ENCODE measurements at regions not wholly inside any gene's neighbourhood (a gene's known extent, or its start where the extent isn't known, plus 50 kb on each side); places are given as distances from the start of the nearest gene placed in this dataset.

GRCh38 chr15:62834686-62835329 lies 207.7 kb upstream of the TPM1 start:
- no peak for DNase-seq (ENCODE audit: low read depth in 2 of 2)

GRCh38 chr15:62835351-62835750 lies 207.2 kb upstream of the TPM1 start:
- no peak for DNase-seq (ENCODE audit: low read depth in 2 of 2)

DNA sequence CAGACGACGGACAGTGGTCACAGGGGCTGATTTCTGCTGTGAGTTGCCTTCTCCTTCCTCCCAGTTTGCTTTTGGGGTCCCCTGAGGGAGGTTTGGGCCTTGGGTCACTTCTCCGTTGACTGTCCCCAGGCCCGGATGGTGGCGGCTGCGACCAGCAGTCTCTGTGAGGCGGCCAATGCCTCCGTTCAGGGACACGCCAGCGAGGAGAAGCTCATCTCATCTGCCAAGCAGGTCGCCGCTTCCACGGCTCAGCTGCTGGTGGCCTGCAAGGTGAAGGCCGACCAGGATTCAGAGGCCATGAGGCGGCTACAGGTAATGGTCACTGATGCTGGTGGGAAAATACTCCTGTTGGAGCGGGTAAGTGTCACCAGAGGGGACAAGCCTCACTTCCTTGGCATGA lies 206.8 kb upstream of the TPM1 start:
- DNase-seq (ENCODE audit: low read depth in 2 of 2): no peak

- DNase-seq (ENCODE audit: low read depth in 2 of 2): no peak
Measured at GRCh38 chr15:62840526-62841268, 201.8 kb upstream of the TPM1 start.

DNA sequence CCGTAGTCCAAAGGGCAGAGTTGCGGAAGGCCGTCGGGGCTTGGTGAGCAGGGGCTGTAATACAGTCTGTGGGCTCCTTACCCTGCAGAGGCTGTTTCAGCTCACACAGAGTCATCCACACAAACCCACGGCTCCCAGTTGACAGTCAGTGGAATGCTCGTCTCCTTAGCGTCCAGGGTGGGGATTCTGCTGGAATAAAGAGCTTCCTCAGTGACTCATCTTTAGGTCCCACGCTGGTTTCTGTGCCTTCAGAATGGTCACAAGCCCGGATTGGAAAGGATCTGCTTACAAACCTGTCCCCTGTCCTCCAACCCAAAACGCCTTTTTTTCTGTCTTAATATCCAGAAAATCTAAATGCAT lies 201.3 kb upstream of the TPM1 start:
- no peak for DNase-seq (ENCODE audit: low read depth in 2 of 2)

DNA sequence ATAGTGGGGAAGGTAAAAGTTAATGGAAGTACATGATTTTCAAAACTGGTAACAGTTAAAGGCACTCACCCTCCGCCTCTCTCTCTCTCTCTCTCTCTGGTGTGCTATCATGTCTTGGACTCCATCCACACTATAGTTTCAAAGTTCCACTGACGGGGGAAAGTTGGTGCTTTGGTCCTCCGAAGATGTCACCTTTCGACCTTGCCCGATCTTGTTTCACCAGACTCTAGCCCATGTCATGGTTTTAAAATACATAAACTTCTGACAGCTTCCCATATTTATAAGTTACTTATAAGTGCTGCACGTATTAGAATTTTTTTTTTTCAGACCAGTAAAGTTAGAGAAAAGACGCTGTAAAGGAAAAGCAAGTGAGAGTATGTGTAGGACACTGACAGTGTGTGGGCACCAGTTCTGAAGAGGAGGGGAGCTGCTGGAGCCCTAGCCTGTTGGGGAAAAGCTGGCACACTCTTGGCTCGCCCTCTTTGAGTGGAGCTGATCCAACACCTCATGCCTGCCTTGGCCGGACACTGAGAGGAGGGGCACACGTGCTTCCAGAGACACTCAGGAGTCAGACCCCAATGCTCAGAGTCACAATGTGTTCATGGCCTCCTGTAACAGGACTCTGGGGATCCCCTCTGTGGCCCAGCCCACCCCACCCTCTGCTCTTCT lies 200.5 kb upstream of the TPM1 start:
- no peak for DNase-seq (ENCODE audit: low read depth in 2 of 2)

GRCh38 chr15:62843311-62843710 lies 199.2 kb upstream of the TPM1 start:
- no peak for DNase-seq (ENCODE audit: low read depth in 2 of 2)

DNA sequence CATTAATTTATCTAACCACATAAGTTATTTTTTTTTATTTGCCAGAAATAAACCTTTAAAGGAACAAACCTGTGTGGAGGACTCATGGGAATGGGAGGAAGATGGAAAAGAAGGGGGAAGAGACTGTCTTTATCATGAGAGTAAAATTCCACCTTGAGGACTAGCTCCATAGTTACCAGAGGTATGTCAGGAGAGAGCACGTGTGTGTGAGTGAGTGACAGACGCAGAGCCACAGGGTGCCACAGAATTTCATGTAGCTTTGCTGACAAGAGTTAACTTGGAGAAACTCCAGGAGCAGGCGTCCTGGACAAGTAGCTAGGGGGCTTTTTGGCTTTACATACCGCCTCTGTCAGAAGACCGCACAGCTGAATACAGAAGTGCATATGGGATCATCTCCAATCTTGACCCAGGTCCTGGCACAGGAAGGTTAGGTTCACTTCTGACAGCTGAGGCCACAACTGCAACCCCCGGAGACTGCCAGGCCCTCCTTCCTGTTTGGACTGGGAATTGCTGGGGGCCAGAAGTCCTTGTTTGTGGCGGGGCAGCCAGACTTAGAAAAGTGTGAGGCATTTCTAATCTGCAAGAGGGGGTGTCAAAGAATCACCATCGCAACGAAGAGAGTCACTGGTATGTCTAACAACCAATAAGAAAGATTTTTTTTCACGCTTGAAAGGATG lies 197.8 kb upstream of the TPM1 start:
- no peak for DNase-seq (ENCODE audit: low read depth in 2 of 2)

DNA sequence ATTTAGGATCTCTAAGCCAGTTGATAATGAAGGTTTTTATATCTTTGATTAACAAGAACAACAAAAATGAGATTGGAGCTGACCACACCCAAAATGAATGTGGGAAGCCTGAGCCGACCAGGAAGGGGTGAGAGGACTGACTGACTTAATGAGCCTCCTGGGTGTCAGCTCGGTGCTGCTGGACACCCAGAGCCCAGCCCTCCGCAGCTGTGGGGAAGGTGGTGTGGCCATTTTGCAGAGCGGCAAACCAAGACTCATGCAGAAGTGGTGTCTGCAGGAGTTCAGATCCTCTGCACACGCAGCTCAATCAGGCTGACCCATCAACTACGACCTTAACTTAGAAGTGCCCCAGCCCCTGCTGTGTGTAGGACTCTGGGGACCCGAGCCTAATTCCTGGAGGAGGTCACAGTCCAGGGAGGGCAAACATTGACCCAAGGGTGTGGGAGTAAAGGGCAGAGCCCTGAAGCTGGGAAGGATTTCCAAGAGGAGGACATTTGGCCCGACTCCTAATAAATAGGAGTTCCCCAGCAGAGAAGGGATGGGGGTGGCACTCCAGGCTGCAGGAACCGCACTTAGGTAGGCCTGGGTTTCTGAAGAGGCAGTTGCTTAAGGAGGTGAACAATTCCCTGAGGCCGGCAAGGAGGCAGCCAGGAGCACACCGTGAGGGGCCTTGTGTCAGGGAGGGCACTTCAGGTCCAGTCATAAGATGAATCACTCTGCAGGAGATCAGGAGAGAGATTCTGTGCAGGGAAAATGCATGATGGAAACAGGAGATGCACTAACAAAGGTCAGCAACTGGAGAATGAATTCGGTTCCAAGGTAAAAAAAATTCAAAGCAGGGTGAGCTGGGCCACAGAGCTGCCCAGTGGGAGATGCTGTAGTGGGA lies 197.1 kb upstream of the TPM1 start:
- DNase-seq (ENCODE audit: low read depth in 2 of 2): no peak

DNA sequence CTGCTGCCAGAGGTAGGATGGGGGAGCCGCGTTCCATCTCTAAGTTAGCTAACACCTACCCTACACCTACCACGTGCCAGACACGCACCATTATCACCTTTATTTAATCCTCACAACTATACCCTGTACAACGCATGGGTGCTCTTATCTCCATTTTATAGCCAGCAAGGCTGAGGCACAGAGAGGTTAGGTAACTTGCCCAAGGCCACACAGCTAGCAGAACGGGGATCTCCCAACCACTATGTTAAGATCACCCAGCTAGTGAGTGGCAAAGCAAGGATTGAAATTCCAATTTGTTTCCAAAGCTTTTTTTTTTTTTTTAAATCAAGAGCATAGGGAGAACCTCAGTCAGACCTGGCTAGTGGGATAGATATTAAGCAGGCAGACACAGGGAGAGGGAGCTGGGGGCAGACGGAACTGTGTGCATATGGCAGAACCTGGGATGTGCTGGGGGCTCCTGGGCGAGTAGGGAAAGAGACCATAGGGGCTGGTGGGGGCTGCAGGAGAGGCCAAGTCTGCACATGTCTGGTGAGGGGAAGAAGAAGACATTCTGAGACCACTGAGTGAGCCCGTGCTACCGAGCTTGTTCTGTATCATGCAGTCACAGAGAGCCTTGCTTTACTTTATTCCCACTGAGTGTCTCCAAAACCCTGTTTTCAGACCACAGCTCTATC lies 196.3 kb upstream of the TPM1 start:
- DNase-seq (ENCODE audit: low read depth in 2 of 2): no peak

DNA sequence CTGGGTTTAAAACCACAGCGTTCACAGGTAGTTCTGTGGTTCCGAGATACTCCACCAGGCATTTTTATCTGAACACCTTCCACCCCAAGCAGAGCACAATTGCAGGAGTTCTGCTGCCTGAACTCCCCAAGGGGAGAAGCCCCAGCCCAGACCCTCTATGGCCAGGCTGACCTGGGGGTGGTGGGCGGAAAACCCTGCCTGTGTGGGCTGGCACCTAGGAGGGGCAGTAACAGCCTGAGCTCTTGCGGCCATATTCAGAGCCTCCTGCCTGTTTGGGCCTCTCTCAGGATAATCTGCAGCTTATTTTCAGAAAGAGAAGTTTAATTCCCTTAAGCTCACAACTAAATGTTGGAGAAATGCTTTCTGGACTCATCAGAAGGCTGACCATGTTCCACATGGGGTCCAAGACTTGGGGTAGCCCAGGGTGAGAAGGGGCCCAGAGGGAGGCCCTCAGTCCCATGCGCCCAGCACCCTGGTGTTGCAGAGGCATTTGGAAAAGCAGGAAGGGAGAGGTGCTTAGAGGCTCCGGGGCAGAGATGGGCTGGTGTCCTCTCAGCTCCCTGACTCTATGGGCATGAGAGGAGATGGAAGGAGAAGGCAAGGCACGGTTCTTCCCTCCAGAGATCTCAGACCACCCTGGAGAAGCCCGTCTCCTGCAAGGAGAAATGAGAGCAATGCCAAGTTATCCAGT lies 195.6 kb upstream of the TPM1 start:
- DNase-seq (ENCODE audit: low read depth in 2 of 2): no peak

- no peak for DNase-seq (ENCODE audit: low read depth in 2 of 2)
Measured at GRCh38 chr15:62847900-62848489, 194.6 kb upstream of the TPM1 start.

GRCh38 chr15:62848632-62849050 lies 193.9 kb upstream of the TPM1 start:
- no peak for DNase-seq (ENCODE audit: low read depth in 2 of 2)

- no peak for DNase-seq (ENCODE audit: low read depth in 2 of 2)
Measured at GRCh38 chr15:62849316-62850106, 193.0 kb upstream of the TPM1 start.

GRCh38 chr15:62850318-62850717 lies 192.2 kb upstream of the TPM1 start:
- DNase-seq (ENCODE audit: low read depth in 2 of 2): no peak

DNA sequence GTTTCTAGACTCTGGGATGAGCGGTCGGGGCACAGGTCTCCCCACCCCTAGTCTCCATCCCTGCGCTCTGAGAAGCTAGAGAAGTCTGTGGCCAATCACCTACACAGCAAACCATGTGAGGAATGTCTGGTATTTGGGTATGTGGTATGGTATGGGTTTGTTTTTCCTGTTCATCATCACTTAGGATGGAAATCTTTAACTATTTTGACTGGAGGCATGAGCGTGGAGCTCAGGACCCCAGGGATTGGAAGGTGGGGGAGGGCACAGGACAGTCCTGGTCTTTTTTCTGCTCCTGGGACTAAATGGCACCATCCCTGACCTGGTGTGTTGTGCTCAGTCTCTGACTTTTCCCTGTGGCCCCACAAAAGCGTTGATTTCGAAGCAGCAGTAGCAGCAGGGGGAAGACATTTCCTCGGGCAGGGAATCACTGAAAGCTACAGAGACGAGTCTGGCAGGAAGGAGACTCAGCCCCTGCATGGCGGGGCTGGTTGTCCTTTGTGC lies 191.7 kb upstream of the TPM1 start:
- DNase-seq (ENCODE audit: low read depth in 2 of 2): no peak

GRCh38 chr15:62853114-62853840 lies 189.3 kb upstream of the TPM1 start:
- no peak for DNase-seq (ENCODE audit: low read depth in 2 of 2)

DNA sequence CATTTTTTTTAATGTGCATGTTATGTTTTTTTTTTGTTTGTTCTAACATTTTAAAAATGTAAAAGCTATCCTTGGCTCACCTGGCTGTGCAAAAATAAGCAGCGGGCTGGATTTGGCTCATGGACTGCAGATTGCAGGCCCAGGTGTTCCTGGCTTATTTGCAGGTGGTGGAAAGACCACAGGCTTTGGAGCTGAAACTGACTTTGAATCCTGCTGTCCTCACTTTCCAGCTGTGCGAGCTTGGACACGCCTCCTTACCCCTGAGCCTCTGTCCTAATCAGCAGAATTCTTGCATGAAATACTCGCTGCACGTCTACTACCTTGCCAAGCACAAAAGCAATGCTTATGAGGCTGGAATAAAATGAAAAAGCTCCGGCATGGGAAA lies 188.7 kb upstream of the TPM1 start:
- DNase-seq (ENCODE audit: low read depth in 2 of 2): no peak

Measured in stimulated activated CD8-positive, alpha-beta memory T cell treated with anti-CD3 and anti-CD28 coated beads, Interleukin-15, amount 100 ng/mL, for 4 hours (primary cell).